HEK293 (cell line): ENCODE measurements at regions not wholly inside any gene's neighbourhood (a gene's known extent, or its start where the extent isn't known, plus 50 kb on each side); places are given as distances from the start of the nearest gene placed in this dataset.

Experiments used
- CTCF ChIP-seq: fragments of 450-650 bp; formaldehyde crosslinking; IDR thresholded peaks from 2 replicates; pipeline ENCODE4 v1.5.1; 2016; ENCODE audit warnings: missing biosample characterization, missing genetic modification characterization
- KLF10 ChIP-seq: fragments of 450-650 bp; IDR thresholded peaks from 2 replicates; pipeline ENCODE4 v1.5.1; 2018; ENCODE audit warnings: missing biosample characterization, mild to moderate bottlenecking, missing genetic modification characterization
- MYNN ChIP-seq: fragments of 450-650 bp; formaldehyde crosslinking; IDR thresholded peaks from 2 replicates; pipeline ENCODE4 v1.5.1; 2016; ENCODE audit warnings: missing biosample characterization, missing genetic modification characterization, borderline replicate concordance
- SP2 ChIP-seq: fragments of 450-650 bp; formaldehyde crosslinking; IDR thresholded peaks from 2 replicates; pipeline ENCODE4 v1.5.1; 2016; ENCODE audit warnings: missing biosample characterization, missing genetic modification characterization
- YY1 ChIP-seq: fragments of 450-650 bp; formaldehyde crosslinking; IDR thresholded peaks from 2 replicates; pipeline ENCODE4 v1.5.1; 2018; ENCODE audit warnings: missing biosample characterization, missing genetic modification characterization
- ZBTB10 ChIP-seq: fragments of 450-650 bp; formaldehyde crosslinking; IDR thresholded peaks from 2 replicates; pipeline ENCODE4 v1.5.1; 2016; ENCODE audit warnings: missing biosample characterization, missing genetic modification characterization
- ZBTB20 ChIP-seq: fragments of 450-650 bp; formaldehyde crosslinking; IDR thresholded peaks from 2 replicates; pipeline ENCODE4 v1.5.1; 2016; ENCODE audit warnings: missing biosample characterization, missing genetic modification characterization
- ZBTB21 ChIP-seq: fragments of 450-650 bp; formaldehyde crosslinking; IDR thresholded peaks from 2 replicates; pipeline ENCODE4 v1.5.1; 2017; ENCODE audit warnings: missing biosample characterization, missing genetic modification characterization
- ZNF10 ChIP-seq: fragments of 450-650 bp; formaldehyde crosslinking; IDR thresholded peaks from 2 replicates; pipeline ENCODE4 v1.5.1; 2017; ENCODE audit warnings: missing biosample characterization, missing genetic modification characterization
- ZNF223 ChIP-seq: fragments of 450-650 bp; formaldehyde crosslinking; IDR thresholded peaks from 2 replicates; pipeline ENCODE4 v1.5.1; 2016; ENCODE audit warnings: missing biosample characterization, missing genetic modification characterization
- ZNF501 ChIP-seq: fragments of 450-650 bp; formaldehyde crosslinking; IDR thresholded peaks from 2 replicates; pipeline ENCODE4 v1.5.1; 2016; ENCODE audit warnings: missing biosample characterization, missing genetic modification characterization
- ZNF624 ChIP-seq: fragments of 450-650 bp; formaldehyde crosslinking; IDR thresholded peaks from 2 replicates; pipeline ENCODE4 v1.5.1; 2017; ENCODE audit warnings: missing biosample characterization, missing genetic modification characterization
- ZNF626 ChIP-seq: fragments of 450-650 bp; sonication (Bioruptor Pico); formaldehyde crosslinking; IDR thresholded peaks from 2 replicates; pipeline ENCODE4 v1.5.1; 2018; ENCODE audit warnings: missing biosample characterization, missing genetic modification characterization, inconsistent platforms
- ZNF645 ChIP-seq: fragments of 450-650 bp; formaldehyde crosslinking; IDR thresholded peaks from 2 replicates; pipeline ENCODE4; 2016; ENCODE audit warnings: missing biosample characterization, missing genetic modification characterization

- no peak for TF ChIP-seq ZNF10 (tag by site-specific recombination)
- no peak for TF ChIP-seq ZNF624 (tag by site-specific recombination)
- no peak for TF ChIP-seq CTCF (tag by site-specific recombination)
- no peak for TF ChIP-seq ZNF501 (tag by site-specific recombination)
- TF ChIP-seq KLF10 (tag by site-specific recombination), result no peak
- no peak for TF ChIP-seq ZBTB10
- TF ChIP-seq YY1 (tag by site-specific recombination), result no peak
- TF ChIP-seq MYNN (tag by site-specific recombination), result no peak
- no peak for TF ChIP-seq ZBTB21
- no peak for TF ChIP-seq ZNF223 (tag by site-specific recombination)
- no peak for TF ChIP-seq ZNF645 (tag by site-specific recombination)
- no peak for TF ChIP-seq ZBTB20 (tag by site-specific recombination)
- TF ChIP-seq ZNF626 (tag by site-specific recombination), result no peak
- no peak for TF ChIP-seq SP2
Observed at GRCh38 chrX:147476008-147476407, 435.7 kb upstream of the FMR1 start.
